ENCODE measurements at regions not wholly inside any gene's neighbourhood (a gene's known extent, or its start where the extent isn't known, plus 50 kb on each side); places are given as distances from the start of the nearest gene placed in this dataset.

DNA sequence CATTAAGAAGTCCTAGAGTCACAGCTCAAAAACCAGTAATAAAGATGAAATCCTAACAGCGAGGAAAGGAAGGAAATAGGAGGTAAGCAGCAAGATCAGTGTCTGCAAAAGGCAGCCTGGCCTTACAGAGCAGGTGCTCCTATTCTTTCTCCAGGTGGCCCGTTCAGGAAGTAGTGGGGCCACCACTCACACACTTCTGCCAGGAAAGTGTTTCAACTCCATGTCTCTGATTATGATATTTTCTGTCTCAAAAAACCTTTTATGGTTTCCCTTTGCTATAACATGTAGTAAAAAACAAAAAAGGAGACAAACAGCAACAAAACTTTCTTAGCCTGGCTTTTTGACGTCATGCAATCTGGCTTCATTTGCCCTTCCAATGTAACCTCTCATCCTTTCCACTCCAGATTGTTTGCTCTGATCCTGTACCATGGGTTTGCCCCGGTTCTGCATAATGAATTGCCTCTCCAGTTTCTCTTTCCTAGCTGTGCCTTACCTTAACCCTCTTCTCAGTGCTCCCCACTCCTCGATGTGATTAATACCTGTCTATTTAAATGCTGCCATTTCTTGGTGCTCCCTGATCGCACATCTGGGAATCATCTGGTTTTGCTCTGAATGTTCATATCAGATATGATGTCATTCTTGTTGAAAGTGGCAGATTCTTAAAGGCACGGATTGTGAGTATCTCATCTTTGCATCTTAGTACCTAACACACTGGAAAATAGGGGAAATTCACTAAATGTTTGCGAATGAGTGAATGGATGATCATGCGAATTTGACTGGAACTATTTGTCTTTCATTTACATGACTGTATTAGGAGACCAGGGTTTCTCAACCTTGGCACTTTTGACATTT is 50.6 kb upstream of the PTPRM start:
- POLR2A ChIA-PET: no interaction called here
- CTCF ChIA-PET: no interaction called here
- no peak for TF ChIP-seq CTCF (IDR thresholded peaks at IDR 0.05; ENCODE audit: insufficient read depth, low read length, missing control alignments)
- H3K4me3 ChIP-seq (ENCODE audit: low read depth, low read length): no peak overlapping the region
- no peak for DNase-seq (ENCODE audit: low read depth, low spot score)

Measured in AG04449 (cell line).